T-helper 2 cell treated with Interferon-gamma antibody and Interleukin-4, amounts not matched to agents 100 ng/mL and 5 ng/mL, for 36 hours (primary cell): ENCODE measurements at regions not wholly inside any gene's neighbourhood (a gene's known extent, or its start where the extent isn't known, plus 50 kb on each side); places are given as distances from the start of the nearest gene placed in this dataset.

Experiments used
- intact Hi-C: fragments of 100-400 bp; cut with micrococcal nuclease; formaldehyde crosslinking; loops from one replicate; pipeline ENCODE4 v1.15.1; 2023

DNA sequence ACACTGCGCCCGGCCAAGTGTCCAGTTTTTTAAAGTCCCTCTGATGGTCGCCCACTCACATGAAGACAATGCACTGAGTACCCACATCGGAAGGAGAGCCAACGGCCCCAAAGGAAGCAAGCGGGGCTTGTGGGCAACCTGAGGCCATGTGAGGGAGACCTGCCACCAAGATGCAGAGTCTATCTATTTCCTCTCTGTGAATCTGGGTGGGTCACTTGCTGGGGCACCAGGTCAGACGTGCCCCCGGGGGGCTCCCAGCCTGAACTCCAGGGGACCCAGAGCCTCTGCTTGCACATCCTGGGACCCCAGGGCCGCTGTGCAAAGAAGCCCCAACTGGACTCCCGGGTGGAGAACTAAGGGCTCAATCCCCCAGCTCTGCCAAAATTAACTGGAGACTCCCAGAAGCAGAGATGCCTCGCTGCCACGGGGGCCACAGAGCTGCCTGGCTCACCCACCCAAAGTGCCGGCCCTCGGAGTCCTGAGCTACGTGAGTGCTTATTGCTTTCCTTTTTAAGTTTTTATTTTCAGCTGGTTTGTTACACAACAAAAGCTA lies 106.4 kb downstream of the BRD1 start:
- intact Hi-C loops = no loop called here

GRCh38 chr22:49720279-49720959 lies 107.3 kb downstream of the BRD1 start:
- intact Hi-C loops = no loop called here

DNA sequence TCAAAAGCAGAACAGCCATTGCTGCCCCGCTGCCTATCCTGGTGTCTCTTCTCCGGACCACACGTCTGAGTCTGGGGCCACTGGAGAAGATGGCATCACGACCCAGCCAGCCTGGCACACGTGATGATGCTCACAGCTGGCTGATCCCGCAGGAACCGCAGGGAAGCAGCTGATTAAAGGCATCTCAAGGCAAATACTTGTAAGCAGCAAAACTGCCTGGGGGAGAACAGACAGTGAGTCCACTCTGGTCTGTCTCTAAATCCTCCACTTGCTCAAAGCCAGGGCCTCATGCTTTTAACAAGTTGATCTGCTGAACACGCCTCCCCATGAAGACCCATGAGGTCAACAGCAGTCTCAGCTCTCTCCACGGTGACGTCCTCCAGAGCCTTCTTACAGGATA lies 108.6 kb downstream of the BRD1 start:
- intact Hi-C loops = no loop called here

GRCh38 chr22:49718396-49718795 lies 109.3 kb downstream of the BRD1 start:
- intact Hi-C loops = no loop called here

- intact Hi-C loops = no loop called here
Observed at GRCh38 chr22:49717322-49717919, 110.3 kb downstream of the BRD1 start.

DNA sequence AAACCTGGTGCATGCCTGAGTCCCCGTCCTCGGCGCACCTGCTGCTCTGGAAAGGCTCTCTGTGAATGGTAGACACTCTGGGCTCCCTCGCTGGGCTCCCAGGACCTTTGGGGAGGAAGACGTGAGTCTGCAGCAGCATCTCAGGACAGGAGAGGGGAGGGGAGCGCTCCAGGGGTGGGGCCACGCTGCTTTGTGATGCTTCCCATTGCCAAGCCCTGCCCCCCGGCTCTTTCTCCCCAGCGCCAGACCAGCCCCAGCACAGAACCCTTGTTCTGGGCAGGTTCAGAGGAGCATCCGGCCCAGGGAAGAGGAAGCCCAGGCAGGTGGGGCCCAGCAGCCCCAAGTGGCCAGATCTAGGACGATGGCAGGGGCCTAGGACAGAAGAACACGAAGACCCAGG lies 111.2 kb downstream of the BRD1 start:
- intact Hi-C loops = no loop called here

- intact Hi-C loops = no loop called here
Observed at GRCh38 chr22:49715450-49715849, 112.2 kb downstream of the BRD1 start.

- intact Hi-C loops = no loop called here
Observed at GRCh38 chr22:49713003-49713402, 114.7 kb downstream of the BRD1 start.

GRCh38 chr22:49712195-49712791 lies 115.4 kb downstream of the BRD1 start:
- intact Hi-C loops = no loop called here

DNA sequence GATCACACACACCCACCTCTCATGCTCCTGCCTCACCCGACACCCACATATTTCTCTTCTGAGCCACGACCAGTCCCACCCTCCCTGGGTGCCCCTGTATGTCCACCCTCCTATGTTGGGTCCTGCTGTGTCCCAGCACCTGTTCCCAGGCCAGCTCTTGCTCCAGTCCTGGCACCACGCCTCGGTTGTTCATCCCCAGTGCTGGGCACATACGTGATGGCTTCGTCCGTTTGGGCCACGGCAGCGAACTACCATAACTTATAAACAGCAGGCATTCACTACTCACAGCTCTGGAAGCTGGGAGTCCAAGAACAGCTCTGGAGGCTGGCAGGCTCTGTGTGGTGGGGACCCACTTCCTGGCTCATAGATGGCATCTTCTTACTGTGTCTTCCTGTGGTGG lies 116.9 kb downstream of the BRD1 start:
- intact Hi-C loops = no loop called here

DNA sequence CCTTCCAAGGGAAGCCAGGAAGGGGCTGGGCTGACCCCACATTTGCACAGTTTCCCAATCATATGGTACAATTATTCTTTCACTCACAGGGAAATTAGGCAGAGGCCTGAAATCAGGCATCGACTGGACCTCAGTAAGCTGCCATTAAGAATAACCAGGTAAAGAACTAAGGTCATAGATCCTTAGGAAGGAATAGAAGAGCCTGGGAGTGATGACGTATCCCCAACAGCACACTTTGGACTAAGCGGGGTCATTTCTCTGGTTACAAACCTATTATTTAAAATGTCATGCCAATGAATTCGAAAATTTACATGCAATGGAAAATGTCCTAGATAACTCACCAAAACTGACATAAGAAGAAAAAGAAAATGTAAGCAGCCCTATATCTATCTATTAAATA lies 118.2 kb downstream of the BRD1 start:
- intact Hi-C loops = no loop called here

- intact Hi-C loops = no loop called here
Observed at GRCh38 chr22:49705972-49706352, 121.7 kb downstream of the BRD1 start.

- intact Hi-C loops = no loop called here
Observed at GRCh38 chr22:49705216-49705971, 122.3 kb downstream of the BRD1 start.

DNA sequence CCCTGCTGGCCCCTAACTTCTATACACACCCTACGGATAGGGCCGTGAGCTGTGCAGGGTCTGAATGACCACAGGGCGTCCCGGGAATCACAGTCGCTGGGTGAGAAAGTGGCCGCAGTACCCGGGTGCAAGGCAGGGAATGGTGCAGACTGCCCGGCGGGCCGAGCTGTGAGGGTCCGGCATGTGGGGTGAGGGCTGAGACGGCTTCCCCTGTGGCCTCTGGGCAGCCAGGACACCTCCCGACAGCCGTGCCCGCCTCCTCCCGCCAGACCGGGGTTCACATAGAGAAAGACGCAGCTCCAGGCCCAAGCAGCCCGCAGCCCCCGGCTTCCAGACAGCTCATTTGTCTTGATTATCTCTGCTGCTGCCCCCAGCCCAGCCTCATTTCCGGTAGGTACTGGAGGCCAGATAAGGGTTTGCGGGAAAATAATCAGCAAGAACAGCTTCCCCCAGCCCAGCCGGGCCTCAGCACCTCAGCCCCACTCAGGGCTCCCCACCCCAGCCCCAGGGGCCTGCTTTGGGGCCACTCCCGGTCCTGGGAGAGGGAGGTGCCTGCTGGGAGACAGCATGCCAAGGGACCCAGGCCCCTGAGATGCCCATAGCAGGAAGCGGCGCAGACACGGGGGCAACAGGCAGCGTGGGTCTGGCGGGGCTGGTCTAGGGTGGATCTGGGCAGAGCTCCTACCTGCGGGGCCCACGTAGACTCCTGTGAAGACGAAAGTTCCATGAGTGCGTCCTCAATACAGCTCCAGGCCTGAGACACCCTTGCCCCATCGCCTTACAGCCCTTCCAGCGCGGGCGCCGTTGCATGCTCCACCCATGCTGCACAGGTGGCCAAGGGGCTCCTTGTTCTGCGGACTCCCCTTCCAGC lies 123.1 kb downstream of the BRD1 start:
- intact Hi-C loops = no loop called here

DNA sequence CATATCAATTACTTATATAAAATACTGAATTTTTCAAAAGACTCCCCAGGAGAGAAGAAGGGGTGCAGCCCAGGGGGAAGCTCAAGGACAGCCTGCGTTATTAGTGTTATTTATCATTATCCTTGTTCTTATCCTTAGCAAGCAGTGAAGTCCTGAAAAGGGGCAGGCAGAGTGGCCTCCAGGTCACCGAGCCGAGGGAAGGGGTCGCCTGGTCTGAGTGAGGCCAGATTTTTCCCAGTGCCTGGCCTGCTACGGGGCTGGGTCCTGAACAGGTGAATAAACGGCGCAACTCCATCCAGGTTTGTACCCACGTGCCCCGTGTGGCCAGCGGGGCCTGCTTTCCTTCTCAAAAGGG lies 123.7 kb downstream of the BRD1 start:
- intact Hi-C loops = no loop called here

- intact Hi-C loops = no loop called here
Observed at GRCh38 chr22:49703505-49703904, 124.2 kb downstream of the BRD1 start.

GRCh38 chr22:49702068-49702397 lies 125.6 kb downstream of the BRD1 start:
- intact Hi-C loops = no loop called here

DNA sequence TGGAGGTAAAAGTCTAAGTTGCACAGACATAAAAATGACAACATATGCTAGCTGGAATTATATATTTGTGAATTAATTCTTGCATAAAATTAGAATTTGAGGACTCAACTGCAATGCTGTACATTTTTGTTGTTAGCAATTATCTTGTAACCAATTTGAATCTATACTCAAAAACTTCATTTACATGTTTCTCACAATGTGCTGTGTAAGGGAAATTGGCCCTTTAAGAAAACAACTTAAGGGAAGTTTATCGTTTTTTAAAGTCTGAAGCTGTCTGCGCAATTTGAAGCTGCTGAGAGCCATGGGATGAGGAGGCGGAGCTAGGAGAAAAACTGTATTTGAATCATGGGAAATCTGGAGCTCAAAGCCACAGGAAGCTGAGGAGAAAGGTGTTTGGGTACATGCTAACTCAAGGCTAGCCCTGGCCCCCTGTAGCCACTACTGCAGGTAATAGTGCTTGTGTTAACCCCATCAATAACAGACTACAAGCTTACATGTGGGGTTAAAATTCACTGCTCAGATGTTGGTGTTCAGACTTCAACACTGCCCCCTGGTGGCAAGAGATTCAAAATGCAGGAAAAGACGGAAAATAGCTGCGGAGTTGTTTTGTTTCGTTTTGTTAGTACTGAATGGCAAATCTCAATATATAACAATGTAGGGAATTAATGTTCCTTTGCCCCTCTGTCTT lies 126.1 kb downstream of the BRD1 start:
- intact Hi-C loops = no loop called here

DNA sequence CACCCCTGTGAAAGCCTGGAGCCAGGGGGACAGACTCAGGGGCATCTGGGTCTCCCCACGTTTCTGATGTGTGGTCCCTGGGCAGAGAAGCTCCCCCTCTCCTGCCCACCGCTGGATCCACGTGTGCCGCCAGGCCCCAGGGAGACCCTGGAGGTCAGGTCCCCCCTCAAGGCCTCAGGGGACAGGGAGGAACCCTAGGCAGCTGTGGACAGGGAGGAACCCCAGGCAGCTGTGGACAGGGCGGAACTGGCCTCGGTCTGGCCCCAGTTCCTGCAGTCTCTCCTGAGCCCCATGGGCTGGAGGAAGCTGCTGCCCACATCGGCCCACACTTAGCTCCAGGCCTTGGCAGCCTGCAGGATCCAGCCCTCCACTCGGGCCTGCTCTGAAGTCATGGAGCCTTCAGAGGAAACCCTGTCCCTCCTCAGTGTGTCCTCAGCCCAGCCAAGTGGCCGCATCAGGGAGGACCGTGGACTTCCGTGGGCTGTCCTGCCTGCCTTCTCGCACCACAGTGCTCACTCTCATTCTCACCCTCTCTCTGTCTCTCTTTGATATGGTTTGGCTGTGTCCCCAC lies 127.7 kb downstream of the BRD1 start:
- intact Hi-C loops = no loop called here

DNA sequence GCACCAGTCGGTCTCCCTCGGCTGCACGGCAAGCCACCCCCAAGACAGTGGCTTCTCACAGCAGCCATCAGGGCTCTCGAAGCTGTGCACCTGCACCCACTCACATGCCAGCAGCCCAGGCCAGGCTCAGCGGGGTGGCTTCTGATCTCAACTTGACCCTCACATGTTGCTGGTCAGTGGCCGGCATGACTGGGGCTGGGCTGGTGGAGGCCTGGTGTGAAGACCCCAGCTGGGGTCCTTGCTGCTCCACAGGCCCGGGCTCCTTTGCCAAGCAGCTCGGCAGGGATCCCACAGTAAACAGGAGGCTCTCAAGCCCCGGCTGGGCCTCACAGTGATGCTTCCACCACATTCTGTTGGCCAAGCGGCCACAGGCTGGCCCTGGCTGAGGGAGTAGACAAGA lies 128.2 kb downstream of the BRD1 start:
- intact Hi-C loops = no loop called here
